DND-41 (cell line): ENCODE measurements at regions not wholly inside any gene's neighbourhood (a gene's known extent, or its start where the extent isn't known, plus 50 kb on each side); places are given as distances from the start of the nearest gene placed in this dataset.

ENCODE experiments used
- EZH2 ChIP-seq: IDR thresholded peaks from 3 replicates; pipeline ENCODE4 v1.6.1; 2012; ENCODE audit warnings: borderline replicate concordance, low read depth, mild to moderate bottlenecking, moderate library complexity, low read length, inconsistent platforms; ENCODE audit not compliant: severe bottlenecking
- TF ChIP-seq, protein P1 (sequence below): IDR thresholded peaks from 2 replicates; pipeline ENCODE4 v1.5.1; 2012; ENCODE audit warnings: borderline replicate concordance, low read length, moderate library complexity, mild to moderate bottlenecking; ENCODE audit not compliant: poor library complexity, severe bottlenecking; ENCODE audit errors: extremely low read depth

DNA sequence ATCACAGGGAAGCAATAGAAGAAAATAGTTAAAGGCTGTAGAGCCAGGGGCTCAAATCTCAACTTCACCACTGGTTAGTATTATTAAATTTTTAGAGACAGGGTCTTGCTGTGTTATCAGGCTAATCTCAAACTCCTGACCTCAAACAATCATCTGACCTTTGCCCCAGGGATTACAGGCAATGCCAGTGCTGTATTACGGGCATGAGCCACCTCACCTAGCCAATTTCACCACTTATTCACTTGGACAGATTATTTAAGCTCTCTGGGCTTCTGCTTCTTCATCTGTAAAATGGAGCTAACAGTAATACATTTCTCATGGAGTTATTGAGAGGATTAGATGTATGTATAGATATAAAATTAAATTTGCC is 155.9 kb upstream of the KLF4 start:
- TF ChIP-seq, protein P1, sequence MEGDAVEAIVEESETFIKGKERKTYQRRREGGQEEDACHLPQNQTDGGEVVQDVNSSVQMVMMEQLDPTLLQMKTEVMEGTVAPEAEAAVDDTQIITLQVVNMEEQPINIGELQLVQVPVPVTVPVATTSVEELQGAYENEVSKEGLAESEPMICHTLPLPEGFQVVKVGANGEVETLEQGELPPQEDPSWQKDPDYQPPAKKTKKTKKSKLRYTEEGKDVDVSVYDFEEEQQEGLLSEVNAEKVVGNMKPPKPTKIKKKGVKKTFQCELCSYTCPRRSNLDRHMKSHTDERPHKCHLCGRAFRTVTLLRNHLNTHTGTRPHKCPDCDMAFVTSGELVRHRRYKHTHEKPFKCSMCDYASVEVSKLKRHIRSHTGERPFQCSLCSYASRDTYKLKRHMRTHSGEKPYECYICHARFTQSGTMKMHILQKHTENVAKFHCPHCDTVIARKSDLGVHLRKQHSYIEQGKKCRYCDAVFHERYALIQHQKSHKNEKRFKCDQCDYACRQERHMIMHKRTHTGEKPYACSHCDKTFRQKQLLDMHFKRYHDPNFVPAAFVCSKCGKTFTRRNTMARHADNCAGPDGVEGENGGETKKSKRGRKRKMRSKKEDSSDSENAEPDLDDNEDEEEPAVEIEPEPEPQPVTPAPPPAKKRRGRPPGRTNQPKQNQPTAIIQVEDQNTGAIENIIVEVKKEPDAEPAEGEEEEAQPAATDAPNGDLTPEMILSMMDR, result no peak
- TF ChIP-seq EZH2, result no peak
